ENCODE measurements at regions not wholly inside any gene's neighbourhood (a gene's known extent, or its start where the extent isn't known, plus 50 kb on each side); places are given as distances from the start of the nearest gene placed in this dataset.

GRCh38 chr6:48775157-48775556 lies 664.2 kb upstream of the PTCHD4 start:
- TF ChIP-seq, protein P1, sequence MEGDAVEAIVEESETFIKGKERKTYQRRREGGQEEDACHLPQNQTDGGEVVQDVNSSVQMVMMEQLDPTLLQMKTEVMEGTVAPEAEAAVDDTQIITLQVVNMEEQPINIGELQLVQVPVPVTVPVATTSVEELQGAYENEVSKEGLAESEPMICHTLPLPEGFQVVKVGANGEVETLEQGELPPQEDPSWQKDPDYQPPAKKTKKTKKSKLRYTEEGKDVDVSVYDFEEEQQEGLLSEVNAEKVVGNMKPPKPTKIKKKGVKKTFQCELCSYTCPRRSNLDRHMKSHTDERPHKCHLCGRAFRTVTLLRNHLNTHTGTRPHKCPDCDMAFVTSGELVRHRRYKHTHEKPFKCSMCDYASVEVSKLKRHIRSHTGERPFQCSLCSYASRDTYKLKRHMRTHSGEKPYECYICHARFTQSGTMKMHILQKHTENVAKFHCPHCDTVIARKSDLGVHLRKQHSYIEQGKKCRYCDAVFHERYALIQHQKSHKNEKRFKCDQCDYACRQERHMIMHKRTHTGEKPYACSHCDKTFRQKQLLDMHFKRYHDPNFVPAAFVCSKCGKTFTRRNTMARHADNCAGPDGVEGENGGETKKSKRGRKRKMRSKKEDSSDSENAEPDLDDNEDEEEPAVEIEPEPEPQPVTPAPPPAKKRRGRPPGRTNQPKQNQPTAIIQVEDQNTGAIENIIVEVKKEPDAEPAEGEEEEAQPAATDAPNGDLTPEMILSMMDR (IDR thresholded peaks at IDR 0.05) = no peak
- TF ChIP-seq POLR2A (IDR thresholded peaks at IDR 0.05) (no peak), POLR2AphosphoS5 (IDR thresholded peaks at IDR 0.05) (no peak), EP300 (IDR thresholded peaks at IDR 0.05) (no peak)

Data from gastroesophageal sphincter (tissue), 3 donors.